Neural cell (in vitro differentiated cells): ENCODE measurements at regions not wholly inside any gene's neighbourhood (a gene's known extent, or its start where the extent isn't known, plus 50 kb on each side); places are given as distances from the start of the nearest gene placed in this dataset.

Experiments
- H2AFZ ChIP-seq: fragments of 200-600, 300-800 bp; sonication (generic), shearing (Covaris generic); 2 replicates; pipeline ENCODE4 v1.6.0; 2014; ENCODE audit warnings: low read depth, mild to moderate bottlenecking, antibody characterized with exemption, low read length, moderate library complexity
- H3F3A ChIP-seq: fragments of 200-600 bp; shearing (Covaris generic); 2 replicates; pipeline ENCODE4 v1.6.1; 2016; ENCODE audit warnings: mild to moderate bottlenecking, moderate library complexity, mixed read lengths, antibody characterized with exemption, low read length; ENCODE audit not compliant: insufficient read depth, poor library complexity, severe bottlenecking
- H3K27ac ChIP-seq: fragments of 200-600, 300-800 bp; sonication (generic), shearing (Covaris generic); 2 replicates; pipeline ENCODE4 v1.5.1; 2014; ENCODE audit warnings: mild to moderate bottlenecking, low read length, moderate library complexity
- H3K27me3 ChIP-seq: fragments of 300-800, 200-600 bp; sonication (generic), shearing (Covaris generic); 2 replicates; pipeline ENCODE4 v1.6.0; 2014; ENCODE audit warnings: mild to moderate bottlenecking, low read depth, low read length, moderate library complexity; ENCODE audit not compliant: insufficient read depth
- H3K36me3 ChIP-seq: fragments of 300-800, 200-600 bp; sonication (generic), shearing (Covaris generic); 2 replicates; pipeline ENCODE4 v1.5.1; 2014; ENCODE audit warnings: mild to moderate bottlenecking, antibody characterized with exemption, low read length, moderate library complexity; ENCODE audit not compliant: insufficient read depth
- H3K4me2 ChIP-seq: fragments of 300-800, 200-600 bp; sonication (generic), shearing (Covaris generic); 2 replicates; pipeline ENCODE4 v1.6.0; 2014; ENCODE audit warnings: mild to moderate bottlenecking, low read length
- H3K4me3 ChIP-seq: fragments of 300-800, 200-600 bp; sonication (generic), shearing (Covaris generic); 2 replicates; pipeline ENCODE4 v1.5.1; 2014; ENCODE audit warnings: mild to moderate bottlenecking, low read length, moderate library complexity
- H3K79me2 ChIP-seq: fragments of 200-600 bp; shearing (Covaris generic); replicated peaks from 2 replicates; pipeline ENCODE4 v1.6.0; 2014; ENCODE audit warnings: mild to moderate bottlenecking, low read length, moderate library complexity; ENCODE audit not compliant: insufficient read depth
- H3K9ac ChIP-seq: fragments of 300-800, 200-600 bp; sonication (generic), shearing (Covaris generic); 2 replicates; pipeline ENCODE4 v1.6.1; 2016; ENCODE audit warnings: mild to moderate bottlenecking, low read length, mixed read lengths
- H3K9me2 ChIP-seq: fragments of 200-600 bp; shearing (Covaris generic); 2 replicates; pipeline ENCODE4 v1.6.1; 2016; ENCODE audit warnings: mild to moderate bottlenecking, low read length, mixed read lengths; ENCODE audit not compliant: insufficient read depth
- H3K9me3 ChIP-seq: fragments of 200-600, 300-800 bp; sonication (generic), shearing (Covaris generic); 2 replicates; pipeline ENCODE4 v1.6.1; 2016; ENCODE audit warnings: mild to moderate bottlenecking, mixed run types, low read length, moderate library complexity, mixed read lengths
- H4K20me1 ChIP-seq: fragments of 200-600 bp; shearing (Covaris generic); 2 replicates; pipeline ENCODE4 v1.6.1; 2016; ENCODE audit warnings: mild to moderate bottlenecking, mixed run types; ENCODE audit not compliant: insufficient read depth
- CTCF ChIP-seq: fragments of 450-650 bp; IDR thresholded peaks from 2 replicates; pipeline ENCODE4 v1.5.1; 2014; ENCODE audit warnings: antibody characterized with exemption, mild to moderate bottlenecking, moderate library complexity; ENCODE audit not compliant: poor library complexity, severe bottlenecking
- EP300 ChIP-seq: fragments of 450-650 bp; conservative IDR thresholded peaks from 2 replicates; pipeline ENCODE4 v1.6.1; 2014; ENCODE audit warnings: antibody characterized with exemption, mild to moderate bottlenecking, moderate library complexity; ENCODE audit not compliant: poor library complexity, severe bottlenecking
- EZH2 ChIP-seq: fragments of 200-600, 300-800 bp; shearing (Covaris generic), sonication (generic); IDR thresholded peaks from 2 replicates; pipeline ENCODE4 v1.6.1; 2014; ENCODE audit warnings: antibody characterized with exemption, low read length, borderline replicate concordance, mild to moderate bottlenecking; ENCODE audit not compliant: insufficient read depth, poor library complexity, severe bottlenecking
- MXI1 ChIP-seq: fragments of 450-650 bp; conservative IDR thresholded peaks from 2 replicates; pipeline ENCODE4 v1.6.1; 2014; ENCODE audit warnings: antibody characterized with exemption, mild to moderate bottlenecking; ENCODE audit not compliant: poor library complexity, severe bottlenecking
- POLR2AphosphoS5 ChIP-seq: IDR thresholded peaks from 2 replicates; pipeline ENCODE4 v1.6.1; 2012
- RAD21 ChIP-seq: fragments of 450-650 bp; conservative IDR thresholded peaks from 2 replicates; pipeline ENCODE4 v1.6.1; 2014; ENCODE audit warnings: antibody characterized with exemption, mild to moderate bottlenecking, moderate library complexity
- REST ChIP-seq: IDR thresholded peaks from 2 replicates; pipeline ENCODE4 v1.6.1; 2012; ENCODE audit warnings: borderline replicate concordance
- SMC3 ChIP-seq: fragments of 450-650 bp; conservative IDR thresholded peaks from 2 replicates; pipeline ENCODE4 v1.6.1; 2014; ENCODE audit warnings: antibody characterized with exemption, mild to moderate bottlenecking, moderate library complexity; ENCODE audit not compliant: poor library complexity
- TAF1 ChIP-seq: IDR thresholded peaks from 2 replicates; pipeline ENCODE4 v1.6.1; 2012; ENCODE audit warnings: low read depth

- Histone ChIP-seq H3K9ac (no peak overlapping the region), H3F3A (no peaks in the 10 kb centered on the region), H2AFZ (no peak overlapping the region), H3K79me2 (no peaks in the 10 kb centered on the region), H4K20me1 (no peaks in the 10 kb centered on the region), H3K27ac (no peak overlapping the region), H3K9me2 (no peaks in the 10 kb centered on the region), H3K4me2 (no peak overlapping the region), H3K4me3 (no peak overlapping the region), H3K27me3 (no peaks in the 10 kb centered on the region), H3K9me3 (no peaks in the 10 kb centered on the region), H3K36me3 (no peaks in the 10 kb centered on the region)
- TF ChIP-seq SMC3, result no peak
- no peak for TF ChIP-seq EZH2
- no peak for TF ChIP-seq CTCF
- no peak for TF ChIP-seq EP300
- TF ChIP-seq MXI1, result no peak
- no peak for TF ChIP-seq POLR2AphosphoS5
Observed at GRCh38 chr9:3676766-3677165, 151.0 kb upstream of the RFX3 start.

GRCh38 chr9:3675946-3676345 lies 150.1 kb upstream of the RFX3 start:
- no peak overlapping the region for H3K27ac ChIP-seq
- H3K79me2 ChIP-seq, result no peaks in the 10 kb centered on the region
- H3K36me3 ChIP-seq, result no peaks in the 10 kb centered on the region
- H3K9ac ChIP-seq, result no peak overlapping the region
- H3K4me2 ChIP-seq, result no peak overlapping the region
- no peaks in the 10 kb centered on the region for H3K9me2 ChIP-seq
- H3K4me3 ChIP-seq, result no peak overlapping the region
- no peak for TF ChIP-seq EZH2
- no peak for TF ChIP-seq POLR2AphosphoS5
- TF ChIP-seq REST, result no peak
- TF ChIP-seq EP300, result no peak
- no peak for TF ChIP-seq RAD21
- no peak for TF ChIP-seq MXI1
- TF ChIP-seq CTCF, result no peak
- no peak for TF ChIP-seq SMC3
- no peak for TF ChIP-seq TAF1
- H4K20me1 ChIP-seq, result no peaks in the 10 kb centered on the region
- H2AFZ ChIP-seq, result no peak overlapping the region
- H3K27me3 ChIP-seq, result no peaks in the 10 kb centered on the region
- H3F3A ChIP-seq, result no peaks in the 10 kb centered on the region
- no peaks in the 10 kb centered on the region for H3K9me3 ChIP-seq
